ENCODE measurements at regions not wholly inside any gene's neighbourhood (a gene's known extent, or its start where the extent isn't known, plus 50 kb on each side); places are given as distances from the start of the nearest gene placed in this dataset.

DNA sequence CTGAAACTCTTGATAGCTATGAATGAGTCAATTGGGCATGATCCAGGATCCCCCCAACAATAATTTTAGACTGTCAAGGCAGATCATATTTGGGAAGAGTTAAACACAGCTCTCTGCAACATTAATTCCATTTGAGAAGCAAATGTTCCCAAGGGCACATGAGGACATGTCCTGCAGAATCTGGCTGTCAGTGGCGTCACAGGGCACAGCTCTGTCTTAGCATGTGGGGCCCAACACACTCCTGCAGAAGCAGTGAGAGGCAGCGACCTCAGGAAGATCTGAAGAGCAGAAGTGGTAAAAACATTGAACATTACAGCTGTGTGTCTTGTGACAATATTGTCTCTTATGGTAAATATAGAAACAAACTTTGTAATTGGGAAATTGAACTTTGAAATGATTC lies 197.1 kb upstream of the PBX1 start:
- no peak for DNase-seq (ENCODE audit: low spot score)
- TF ChIP-seq CTCF (IDR thresholded peaks at IDR 0.05), result no peak
- no peak overlapping the region for H3K4me3 ChIP-seq
- H3K27ac ChIP-seq, result no peak overlapping the region

DNA sequence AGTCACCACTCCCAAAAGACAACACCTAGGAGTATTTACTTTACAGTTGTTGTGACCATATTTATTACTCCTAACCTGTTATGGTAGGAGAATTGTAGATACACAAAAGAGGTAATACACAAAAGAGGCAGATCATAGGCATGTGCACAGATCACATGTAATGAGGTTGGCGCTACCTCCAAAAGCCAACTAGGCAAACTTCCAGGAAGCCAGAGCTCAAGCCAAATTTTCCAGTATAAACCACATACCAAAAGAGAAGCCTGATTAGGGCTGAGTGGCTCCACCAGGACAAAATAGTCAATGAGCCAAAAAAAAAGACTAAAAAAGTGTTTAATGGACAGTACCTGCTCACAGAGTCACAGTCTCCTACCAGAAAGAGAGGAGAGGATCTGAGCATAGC lies 195.0 kb upstream of the PBX1 start:
- H3K27ac ChIP-seq, result no peak overlapping the region
- no peak overlapping the region for H3K4me3 ChIP-seq
- no peak for TF ChIP-seq CTCF (IDR thresholded peaks at IDR 0.05)
- no peak for DNase-seq (ENCODE audit: low spot score)

- no peak for TF ChIP-seq CTCF (IDR thresholded peaks at IDR 0.05)
- Histone ChIP-seq H3K27ac (no peak overlapping the region), H3K4me3 (no peak overlapping the region)
- DNase-seq (ENCODE audit: low spot score), result no peak
These were observed 193.0 kb upstream of the PBX1 start for GRCh38 chr1:164366014-164366413.

DNA sequence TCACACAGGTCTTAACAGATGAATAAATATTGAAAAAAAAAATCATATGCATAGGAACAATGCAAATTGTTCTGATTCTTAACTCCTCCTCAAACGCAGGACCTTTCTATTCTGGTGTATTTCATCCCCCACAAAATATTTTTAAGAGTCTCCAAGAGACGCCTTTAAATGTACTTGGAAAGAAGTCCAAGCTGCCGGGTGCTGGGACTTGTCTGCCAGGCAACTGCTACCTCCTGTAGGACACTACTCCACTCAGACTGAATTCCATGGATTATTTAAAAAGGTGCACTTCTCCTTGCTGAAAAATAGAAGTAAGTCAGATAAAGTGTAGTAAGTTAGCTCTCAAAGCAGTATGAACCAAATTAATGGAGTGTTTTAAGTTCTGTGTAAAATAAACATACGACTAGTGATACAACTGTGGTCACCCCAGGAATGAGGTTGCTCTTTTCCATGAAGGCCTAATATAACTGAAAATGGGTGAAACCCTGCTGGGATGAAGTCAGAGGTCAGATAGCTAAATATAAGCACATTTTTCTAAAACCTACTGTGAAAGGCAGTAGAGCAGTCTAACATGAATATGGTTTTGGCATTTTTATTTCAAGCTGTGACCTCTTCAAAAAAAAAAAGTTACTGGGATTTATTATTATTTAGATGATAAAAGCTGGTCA lies 189.2 kb upstream of the PBX1 start:
- no peak for DNase-seq (ENCODE audit: low spot score)
- peak overlapping the region; percentile 3 to 54 for H3K27ac ChIP-seq
- no peak overlapping the region for H3K4me3 ChIP-seq
- no peak for TF ChIP-seq CTCF (IDR thresholded peaks at IDR 0.05)

DNA sequence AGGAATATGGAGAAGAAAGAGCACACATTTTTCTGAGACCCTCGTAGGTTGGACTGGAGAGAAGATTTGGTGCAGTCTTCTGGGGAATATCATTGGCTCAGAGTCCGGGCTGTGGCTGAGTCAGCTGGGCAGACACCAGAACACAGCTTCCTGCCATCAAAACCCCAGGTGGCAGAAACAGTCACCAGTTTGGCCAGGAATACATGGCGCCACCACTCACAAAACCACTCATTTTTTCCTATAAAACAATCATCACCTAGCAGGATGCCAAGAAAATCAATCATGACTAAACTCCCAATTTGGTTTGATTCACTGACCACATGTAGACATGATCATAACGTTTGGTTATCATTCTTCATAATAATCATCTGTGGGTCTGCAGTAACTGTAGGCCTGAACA lies 178.1 kb upstream of the PBX1 start:
- no peak for TF ChIP-seq CTCF (IDR thresholded peaks at IDR 0.05)
- Histone ChIP-seq H3K27ac (no peak overlapping the region), H3K4me3 (no peak overlapping the region)
- no peak for DNase-seq (ENCODE audit: low spot score)

GRCh38 chr1:164382384-164382783 lies 176.6 kb upstream of the PBX1 start:
- no peak for TF ChIP-seq CTCF (IDR thresholded peaks at IDR 0.05)
- Histone ChIP-seq H3K27ac (no peak overlapping the region), H3K4me3 (no peak overlapping the region)
- DNase-seq (ENCODE audit: low spot score), result no peak

DNA sequence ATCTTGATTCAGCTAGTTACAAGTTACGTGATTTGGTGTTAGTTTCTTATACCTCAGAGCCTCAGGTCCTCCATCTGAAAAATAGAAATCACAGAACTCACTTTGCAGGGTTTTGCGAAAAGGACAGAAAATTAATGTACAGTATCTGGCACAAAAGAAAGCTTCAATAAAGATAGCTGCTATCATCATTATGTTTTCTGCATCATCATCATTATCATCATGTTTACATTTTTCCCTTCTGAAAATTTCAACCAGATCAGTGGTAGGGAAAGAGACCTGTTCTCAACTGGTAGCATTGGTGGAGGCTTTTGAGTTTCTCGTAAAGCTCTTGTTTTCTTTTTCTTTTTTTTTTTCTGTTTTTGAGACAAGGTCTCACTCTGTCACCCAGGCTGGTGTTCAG lies 174.7 kb upstream of the PBX1 start:
- Histone ChIP-seq H3K4me3 (no peak overlapping the region), H3K27ac (no peak overlapping the region)
- no peak for DNase-seq (ENCODE audit: low spot score)
- no peak for TF ChIP-seq CTCF (IDR thresholded peaks at IDR 0.05)

All from coronary artery (tissue), 2 donors.